ENCODE measurements at regions not wholly inside any gene's neighbourhood (a gene's known extent, or its start where the extent isn't known, plus 50 kb on each side); places are given as distances from the start of the nearest gene placed in this dataset.
"Not testable (repeated sequence)": the region's sequence is repeated elsewhere in the genome, so short reads cannot be mapped to it uniquely, and the experiment has no call there.

DNA sequence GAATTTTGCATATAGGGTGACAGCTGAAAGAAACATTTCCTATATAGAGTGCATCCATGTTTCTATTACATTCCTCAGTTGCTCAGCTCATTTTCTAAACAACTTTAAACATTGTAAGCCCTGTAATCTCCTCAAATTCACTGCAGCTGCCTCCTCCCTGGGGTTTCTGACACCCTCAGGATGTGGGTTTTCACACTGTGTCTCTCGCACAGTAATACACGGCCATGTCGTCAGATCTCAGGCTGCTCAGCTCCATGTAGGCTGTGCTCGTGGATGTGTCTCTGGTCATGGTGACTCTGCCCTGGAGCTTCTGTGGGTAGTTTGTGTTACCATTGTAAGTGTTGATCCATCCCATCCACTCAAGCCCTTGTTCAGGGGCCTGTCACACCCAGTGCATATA, 569.0 kb downstream of the GOLGA6L6 start:
- TF ChIP-seq EP300, CTCF (IDR thresholded peaks at IDR 0.05): not testable (repeated sequence)
